ENCODE measurements at regions not wholly inside any gene's neighbourhood (a gene's known extent, or its start where the extent isn't known, plus 50 kb on each side); places are given as distances from the start of the nearest gene placed in this dataset.

GRCh38 chr1:226473325-226473724, 65.4 kb upstream of the PARP1 start:
- 100% methylated on average over 4 of the region's 5 CpGs for WGBS (ENCODE audit: insufficient coverage)
- Histone ChIP-seq H3K4me1 (ENCODE audit: control extremely low read depth in 1 of 4, control insufficient read depth in 4 of 4, insufficient read depth in 4 of 4, low read length in 3 of 4) (no peaks in the 10 kb centered on the region), H3K4me3 (ENCODE audit: control insufficient read depth in 1 of 7, extremely low read depth in 1 of 7, insufficient read depth in 4 of 7, low read depth in 2 of 7, low read length in 6 of 7) (no peak overlapping the region), H3K27me3 (replicated peaks in 2 of 5; ENCODE audit: control insufficient read depth in 4 of 5, insufficient read depth in 5 of 5, low read length in 4 of 5) (peaks cover 0 to 5% (median 0%) of the 10 kb centered on the region in 5 experiments), H3K36me3 (ENCODE audit: control insufficient read depth in 4 of 4, insufficient read depth in 4 of 4, low read length in 3 of 4) (no peaks in the 10 kb centered on the region), H3K27ac (ENCODE audit: insufficient read depth in 1 of 2, low read depth in 1 of 2, low read length in 2 of 2, poor library complexity in 1 of 2, severe bottlenecking in 2 of 2) (no peak overlapping the region), H3K9me3 (ENCODE audit: control extremely low read depth in 1 of 5, control insufficient read depth in 4 of 5, insufficient read depth in 2 of 5, low read depth in 1 of 5, low read length in 4 of 5) (no peaks in the 10 kb centered on the region)
- CTCF ChIA-PET, result interaction anchor here (0.9 to 1.0 kb wide), 2 partner anchors 9 to 12 kb away, joined by 3 read pairs; no protein-coding TSS in a partner anchor
- DNase-seq, result no peak
- POLR2A ChIA-PET, result no interaction called here

GRCh38 chr1:226474041-226474440, 66.1 kb upstream of the PARP1 start:
- no peak for DNase-seq
- WGBS (ENCODE audit: insufficient coverage), result 88% methylated on average over 2 of the region's 3 CpGs
- POLR2A ChIA-PET, result no interaction called here
- CTCF ChIA-PET, result no interaction called here
- no peak overlapping the region for H3K4me3 ChIP-seq (ENCODE audit: control insufficient read depth in 1 of 7, extremely low read depth in 1 of 7, insufficient read depth in 4 of 7, low read depth in 2 of 7, low read length in 6 of 7)
- no peaks in the 10 kb centered on the region for H3K36me3 ChIP-seq (ENCODE audit: control insufficient read depth in 4 of 4, insufficient read depth in 4 of 4, low read length in 3 of 4)
- no peaks in the 10 kb centered on the region for H3K9me3 ChIP-seq (ENCODE audit: control extremely low read depth in 1 of 5, control insufficient read depth in 4 of 5, insufficient read depth in 2 of 5, low read depth in 1 of 5, low read length in 4 of 5)
- no peak overlapping the region for H3K27ac ChIP-seq (ENCODE audit: insufficient read depth in 1 of 2, low read depth in 1 of 2, low read length in 2 of 2, poor library complexity in 1 of 2, severe bottlenecking in 2 of 2)
- no peaks in the 10 kb centered on the region for H3K4me1 ChIP-seq (ENCODE audit: control extremely low read depth in 1 of 4, control insufficient read depth in 4 of 4, insufficient read depth in 4 of 4, low read length in 3 of 4)
- peaks cover 0 to 5% (median 0%) of the 10 kb centered on the region in 5 experiments for H3K27me3 ChIP-seq (replicated peaks in 2 of 5; ENCODE audit: control insufficient read depth in 4 of 5, insufficient read depth in 5 of 5, low read length in 4 of 5)

- H3K27ac ChIP-seq (ENCODE audit: insufficient read depth in 1 of 2, low read depth in 1 of 2, low read length in 2 of 2, poor library complexity in 1 of 2, severe bottlenecking in 2 of 2), result no peak overlapping the region
- H3K4me3 ChIP-seq (ENCODE audit: control insufficient read depth in 1 of 7, extremely low read depth in 1 of 7, insufficient read depth in 4 of 7, low read depth in 2 of 7, low read length in 6 of 7), result no peak overlapping the region
- 100% methylated on average over 3 of the region's 5 CpGs for WGBS (ENCODE audit: insufficient coverage)
- no peaks in the 10 kb centered on the region for H3K9me3 ChIP-seq (ENCODE audit: control extremely low read depth in 1 of 5, control insufficient read depth in 4 of 5, insufficient read depth in 2 of 5, low read depth in 1 of 5, low read length in 4 of 5)
- H3K27me3 ChIP-seq (replicated peaks in 2 of 5; ENCODE audit: control insufficient read depth in 4 of 5, insufficient read depth in 5 of 5, low read length in 4 of 5), result peaks cover 0 to 2% (median 0%) of the 10 kb centered on the region in 5 experiments
- no peak for DNase-seq
- POLR2A ChIA-PET, result no interaction called here
- no peaks in the 10 kb centered on the region for H3K36me3 ChIP-seq (ENCODE audit: control insufficient read depth in 4 of 4, insufficient read depth in 4 of 4, low read length in 3 of 4)
- CTCF ChIA-PET, result no interaction called here
- H3K4me1 ChIP-seq (ENCODE audit: control extremely low read depth in 1 of 4, control insufficient read depth in 4 of 4, insufficient read depth in 4 of 4, low read length in 3 of 4), result no peaks in the 10 kb centered on the region
Measured at GRCh38 chr1:226474443-226475141, 66.7 kb upstream of the PARP1 start.

DNA sequence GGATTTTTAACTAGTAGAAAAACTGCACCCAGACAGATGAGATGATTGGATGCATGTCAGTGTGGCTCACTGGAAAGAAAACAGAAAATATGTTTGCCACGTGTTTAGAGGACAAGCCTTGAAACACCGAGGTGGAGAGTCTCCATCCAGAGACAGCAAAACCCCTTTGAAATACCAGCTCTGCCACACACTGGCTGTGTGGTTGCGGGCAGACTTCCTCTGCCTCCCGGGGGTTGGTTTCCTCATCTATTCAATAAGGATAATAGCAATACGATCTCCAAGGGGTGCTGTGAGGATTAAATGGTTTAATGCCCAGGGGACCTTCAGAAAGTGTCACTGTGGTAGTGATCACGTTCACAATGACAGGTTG, 67.2 kb upstream of the PARP1 start:
- no peaks in the 10 kb centered on the region for H3K4me1 ChIP-seq (ENCODE audit: control extremely low read depth in 1 of 4, control insufficient read depth in 4 of 4, insufficient read depth in 4 of 4, low read length in 3 of 4)
- no peak overlapping the region for H3K4me3 ChIP-seq (ENCODE audit: control insufficient read depth in 1 of 7, extremely low read depth in 1 of 7, insufficient read depth in 4 of 7, low read depth in 2 of 7, low read length in 6 of 7)
- H3K27me3 ChIP-seq (replicated peaks in 2 of 5; ENCODE audit: control insufficient read depth in 4 of 5, insufficient read depth in 5 of 5, low read length in 4 of 5), result peaks cover 0 to 2% (median 0%) of the 10 kb centered on the region in 5 experiments
- no peaks in the 10 kb centered on the region for H3K36me3 ChIP-seq (ENCODE audit: control insufficient read depth in 4 of 4, insufficient read depth in 4 of 4, low read length in 3 of 4)
- H3K9me3 ChIP-seq (ENCODE audit: control extremely low read depth in 1 of 5, control insufficient read depth in 4 of 5, insufficient read depth in 2 of 5, low read depth in 1 of 5, low read length in 4 of 5), result no peaks in the 10 kb centered on the region
- CTCF ChIA-PET, result no interaction called here
- no peak overlapping the region for H3K27ac ChIP-seq (ENCODE audit: insufficient read depth in 1 of 2, low read depth in 1 of 2, low read length in 2 of 2, poor library complexity in 1 of 2, severe bottlenecking in 2 of 2)
- POLR2A ChIA-PET, result no interaction called here
- no peak for DNase-seq
- 86% methylated on average over 3 of the region's 6 CpGs for WGBS (ENCODE audit: insufficient coverage)

- no peak overlapping the region for H3K4me3 ChIP-seq (ENCODE audit: control insufficient read depth in 1 of 7, extremely low read depth in 1 of 7, insufficient read depth in 4 of 7, low read depth in 2 of 7, low read length in 6 of 7)
- no peaks in the 10 kb centered on the region for H3K9me3 ChIP-seq (ENCODE audit: control extremely low read depth in 1 of 5, control insufficient read depth in 4 of 5, insufficient read depth in 2 of 5, low read depth in 1 of 5, low read length in 4 of 5)
- ChIA-PET POLR2A (no interaction called here), CTCF (interaction anchor here (1.1 kb wide), 1 partner anchor 15 kb away, joined by 3 read pairs; no protein-coding TSS in a partner anchor)
- DNase-seq, result no peak
- peaks cover 0 to 5% (median 0%) of the 10 kb centered on the region in 5 experiments for H3K27me3 ChIP-seq (replicated peaks in 2 of 5; ENCODE audit: control insufficient read depth in 4 of 5, insufficient read depth in 5 of 5, low read length in 4 of 5)
- no peak overlapping the region for H3K27ac ChIP-seq (ENCODE audit: insufficient read depth in 1 of 2, low read depth in 1 of 2, low read length in 2 of 2, poor library complexity in 1 of 2, severe bottlenecking in 2 of 2)
- H3K4me1 ChIP-seq (ENCODE audit: control extremely low read depth in 1 of 4, control insufficient read depth in 4 of 4, insufficient read depth in 4 of 4, low read length in 3 of 4), result no peaks in the 10 kb centered on the region
- H3K36me3 ChIP-seq (ENCODE audit: control insufficient read depth in 4 of 4, insufficient read depth in 4 of 4, low read length in 3 of 4), result no peaks in the 10 kb centered on the region
- WGBS (ENCODE audit: insufficient coverage), result 96% methylated on average over 2 of the region's 5 CpGs
Measured at GRCh38 chr1:226476066-226476465, 68.2 kb upstream of the PARP1 start.

GRCh38 chr1:226476648-226477319, 68.9 kb upstream of the PARP1 start:
- no peaks in the 10 kb centered on the region for H3K4me1 ChIP-seq (ENCODE audit: control extremely low read depth in 1 of 4, control insufficient read depth in 4 of 4, insufficient read depth in 4 of 4, low read length in 3 of 4)
- no peak overlapping the region for H3K27ac ChIP-seq (ENCODE audit: insufficient read depth in 1 of 2, low read depth in 1 of 2, low read length in 2 of 2, poor library complexity in 1 of 2, severe bottlenecking in 2 of 2)
- CTCF ChIA-PET, result interaction anchor here (1.1 to 1.6 kb wide), 2 partner anchors 14 to 52 kb away, joined by 3 read pairs; no protein-coding TSS in a partner anchor
- POLR2A ChIA-PET, result no interaction called here
- H3K9me3 ChIP-seq (ENCODE audit: control extremely low read depth in 1 of 5, control insufficient read depth in 4 of 5, insufficient read depth in 2 of 5, low read depth in 1 of 5, low read length in 4 of 5), result no peaks in the 10 kb centered on the region
- H3K4me3 ChIP-seq (ENCODE audit: control insufficient read depth in 1 of 7, extremely low read depth in 1 of 7, insufficient read depth in 4 of 7, low read depth in 2 of 7, low read length in 6 of 7), result no peak overlapping the region
- H3K36me3 ChIP-seq (ENCODE audit: control insufficient read depth in 4 of 4, insufficient read depth in 4 of 4, low read length in 3 of 4), result no peaks in the 10 kb centered on the region
- DNase-seq, result no peak
- H3K27me3 ChIP-seq (replicated peaks in 2 of 5; ENCODE audit: control insufficient read depth in 4 of 5, insufficient read depth in 5 of 5, low read length in 4 of 5), result peaks cover 0 to 9% (median 2%) of the 10 kb centered on the region in 5 experiments
- WGBS (ENCODE audit: insufficient coverage), result 100% methylated on average over 3 of the region's 11 CpGs

GRCh38 chr1:226479474-226479873, 69.1 kb upstream of the STUM start:
- no peak overlapping the region for H3K4me3 ChIP-seq (ENCODE audit: control insufficient read depth in 1 of 7, extremely low read depth in 1 of 7, insufficient read depth in 4 of 7, low read depth in 2 of 7, low read length in 6 of 7)
- WGBS (ENCODE audit: insufficient coverage), result 89% methylated on average over 2 of the region's 3 CpGs
- H3K27me3 ChIP-seq (replicated peaks in 2 of 5; ENCODE audit: control insufficient read depth in 4 of 5, insufficient read depth in 5 of 5, low read length in 4 of 5), result peaks cover 0 to 17% (median 4%) of the 10 kb centered on the region in 5 experiments
- no peaks in the 10 kb centered on the region for H3K36me3 ChIP-seq (ENCODE audit: control insufficient read depth in 4 of 4, insufficient read depth in 4 of 4, low read length in 3 of 4)
- ChIA-PET CTCF (no interaction called here), POLR2A (no interaction called here)
- H3K9me3 ChIP-seq (ENCODE audit: control extremely low read depth in 1 of 5, control insufficient read depth in 4 of 5, insufficient read depth in 2 of 5, low read depth in 1 of 5, low read length in 4 of 5), result no peaks in the 10 kb centered on the region
- DNase-seq, result no peak
- H3K4me1 ChIP-seq (ENCODE audit: control extremely low read depth in 1 of 4, control insufficient read depth in 4 of 4, insufficient read depth in 4 of 4, low read length in 3 of 4), result no peaks in the 10 kb centered on the region
- H3K27ac ChIP-seq (ENCODE audit: insufficient read depth in 1 of 2, low read depth in 1 of 2, low read length in 2 of 2, poor library complexity in 1 of 2, severe bottlenecking in 2 of 2), result no peak overlapping the region
